Tibial nerve (tissue), 4 donors: ENCODE measurements at regions not wholly inside any gene's neighbourhood (a gene's known extent, or its start where the extent isn't known, plus 50 kb on each side); places are given as distances from the start of the nearest gene placed in this dataset.

Experiments used
- EP300 ChIP-seq, 2 donors: sonication (generic); formaldehyde crosslinking; IDR thresholded peaks; one replicate each; pipeline ENCODE4 v1.6.1; 2017; ENCODE audit warnings: antibody characterized with exemption in 2 of 2, mild to moderate bottlenecking in 1 of 2
- POLR2A ChIP-seq, 2 donors: fragments of 450-650 bp; IDR thresholded peaks; one replicate each; pipeline ENCODE4 v1.6.1; 2017; ENCODE audit warnings: antibody characterized with exemption in 2 of 2, mild to moderate bottlenecking in 2 of 2, moderate library complexity in 2 of 2
- TF ChIP-seq, protein P1 (sequence below), 5 experiments: fragments of 200-600 bp in 3 of 5; fragments of 450-650 bp in 2 of 5; sonication (generic) in 3 of 5; IDR thresholded peaks; one replicate each; pipeline ENCODE4 v1.5.1; 2016 to 2019; ENCODE audit warnings: antibody characterized with exemption in 5 of 5, mild to moderate bottlenecking in 3 of 5, moderate library complexity in 2 of 5

DNA sequence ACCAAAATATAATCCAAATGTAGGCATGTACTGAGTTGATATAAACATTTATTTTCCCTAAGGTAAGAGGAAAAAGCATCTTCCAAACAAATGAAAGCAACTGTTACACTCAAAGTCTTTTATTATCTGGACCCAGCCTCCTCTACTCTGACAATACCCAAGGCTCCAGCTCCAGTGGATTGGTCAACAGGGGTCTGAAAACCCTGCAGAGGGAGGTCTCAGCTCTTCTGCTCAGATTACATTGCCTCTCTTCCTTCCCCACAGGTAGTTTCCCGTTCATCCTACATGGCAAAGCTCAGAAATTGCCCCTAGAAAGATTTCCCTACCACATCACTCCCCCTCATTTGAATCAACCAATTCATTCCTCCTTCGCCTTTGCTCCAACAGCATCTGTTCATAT, 457.0 kb downstream of the METTL4 start:
- TF ChIP-seq, protein P1, sequence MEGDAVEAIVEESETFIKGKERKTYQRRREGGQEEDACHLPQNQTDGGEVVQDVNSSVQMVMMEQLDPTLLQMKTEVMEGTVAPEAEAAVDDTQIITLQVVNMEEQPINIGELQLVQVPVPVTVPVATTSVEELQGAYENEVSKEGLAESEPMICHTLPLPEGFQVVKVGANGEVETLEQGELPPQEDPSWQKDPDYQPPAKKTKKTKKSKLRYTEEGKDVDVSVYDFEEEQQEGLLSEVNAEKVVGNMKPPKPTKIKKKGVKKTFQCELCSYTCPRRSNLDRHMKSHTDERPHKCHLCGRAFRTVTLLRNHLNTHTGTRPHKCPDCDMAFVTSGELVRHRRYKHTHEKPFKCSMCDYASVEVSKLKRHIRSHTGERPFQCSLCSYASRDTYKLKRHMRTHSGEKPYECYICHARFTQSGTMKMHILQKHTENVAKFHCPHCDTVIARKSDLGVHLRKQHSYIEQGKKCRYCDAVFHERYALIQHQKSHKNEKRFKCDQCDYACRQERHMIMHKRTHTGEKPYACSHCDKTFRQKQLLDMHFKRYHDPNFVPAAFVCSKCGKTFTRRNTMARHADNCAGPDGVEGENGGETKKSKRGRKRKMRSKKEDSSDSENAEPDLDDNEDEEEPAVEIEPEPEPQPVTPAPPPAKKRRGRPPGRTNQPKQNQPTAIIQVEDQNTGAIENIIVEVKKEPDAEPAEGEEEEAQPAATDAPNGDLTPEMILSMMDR (IDR thresholded peaks at IDR 0.05), result no peak
- no peak for TF ChIP-seq EP300 (IDR thresholded peaks at IDR 0.05)
- no peak for TF ChIP-seq POLR2A (IDR thresholded peaks at IDR 0.05)
